ENCODE measurements at regions not wholly inside any gene's neighbourhood (a gene's known extent, or its start where the extent isn't known, plus 50 kb on each side); places are given as distances from the start of the nearest gene placed in this dataset.

GRCh38 chr2:217501887-217502286 is 500.9 kb downstream of the TNS1 start:
- DNase-seq (no peak), ATAC-seq (ENCODE audit: low read depth in 2 of 2) (no peak)
- Mint-ChIP-seq H3K4me3 (no peak overlapping the region), H3K9me3 (peaks cover 0 to 5% (median 0%) of the 10 kb centered on the region in 7 donors), H3K27ac (no peak overlapping the region), H3K27me3 (peaks cover 0 to 12% (median 0%) of the 10 kb centered on the region in 3 donors), H3K4me1 (no peaks in the 10 kb centered on the region), H3K36me3 (peaks cover 0 to 7% of the 10 kb centered on the region in 2 donors)

DNA sequence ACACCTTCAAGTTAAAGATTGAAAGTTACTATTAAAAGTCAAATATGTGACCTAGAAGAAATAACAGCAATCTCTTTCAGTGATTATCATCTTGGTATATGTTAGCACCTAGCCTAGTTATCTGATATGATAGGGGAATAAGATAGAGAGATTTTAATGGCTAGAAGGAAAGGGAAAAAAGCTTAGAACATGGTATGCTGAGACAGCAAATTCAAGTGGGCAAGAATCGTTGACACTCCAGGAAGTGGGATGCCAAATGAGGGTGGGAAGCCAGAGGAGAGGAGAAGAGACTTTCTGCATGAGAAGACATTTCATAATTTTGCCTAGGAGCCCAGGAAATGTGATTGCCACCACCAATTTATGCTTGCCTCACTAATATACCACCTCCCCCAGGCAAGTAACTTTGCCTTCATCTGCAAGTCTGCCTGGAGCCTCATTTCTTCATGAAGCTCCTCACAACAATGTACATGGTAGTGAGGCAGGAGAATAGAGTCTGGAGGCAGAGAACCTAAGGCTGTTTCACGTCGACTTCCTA is 504.9 kb downstream of the TNS1 start:
- H3K4me1 Mint-ChIP-seq = no peaks in the 10 kb centered on the region
- H3K4me3 Mint-ChIP-seq = no peak overlapping the region
- ATAC-seq (ENCODE audit: low read depth in 2 of 2) (no peak), DNase-seq (no peak)
- H3K36me3 Mint-ChIP-seq = peaks cover 0 to 14% of the 10 kb centered on the region in 2 donors
- no peak overlapping the region for H3K27ac Mint-ChIP-seq
- H3K27me3 Mint-ChIP-seq = peaks cover 8 to 19% (median 16%) of the 10 kb centered on the region in 3 donors
- peaks cover 3 to 6% (median 6%) of the 10 kb centered on the region in 7 donors for H3K9me3 Mint-ChIP-seq

DNA sequence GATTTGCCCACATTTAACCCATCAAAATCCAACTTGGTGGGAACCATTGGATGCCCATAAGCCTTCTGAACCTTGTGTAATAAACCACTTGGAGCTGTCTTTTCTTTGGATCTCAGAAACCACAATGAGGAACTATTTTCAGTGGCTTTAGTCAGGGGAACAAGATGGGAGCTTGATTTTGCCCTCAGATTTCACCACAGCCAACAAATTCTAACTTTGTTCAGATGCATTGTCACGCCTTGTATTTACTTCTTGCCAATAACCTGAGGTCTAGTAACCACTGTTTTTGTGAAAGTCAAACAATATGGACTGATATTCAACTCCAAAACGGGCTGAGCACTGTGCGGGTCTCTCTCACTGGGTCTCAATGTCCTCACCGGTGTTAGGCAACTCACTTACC is 508.2 kb downstream of the TNS1 start:
- no peak for ATAC-seq (ENCODE audit: low read depth in 2 of 2)
- Mint-ChIP-seq H3K9me3 (peaks cover 4 to 6% (median 6%) of the 10 kb centered on the region in 7 donors), H3K4me3 (no peak overlapping the region), H3K4me1 (no peaks in the 10 kb centered on the region), H3K27me3 (peaks cover 8 to 21% (median 16%) of the 10 kb centered on the region in 3 donors), H3K27ac (no peak overlapping the region), H3K36me3 (peaks cover 0 to 14% of the 10 kb centered on the region in 2 donors)
- no peak for DNase-seq

DNA sequence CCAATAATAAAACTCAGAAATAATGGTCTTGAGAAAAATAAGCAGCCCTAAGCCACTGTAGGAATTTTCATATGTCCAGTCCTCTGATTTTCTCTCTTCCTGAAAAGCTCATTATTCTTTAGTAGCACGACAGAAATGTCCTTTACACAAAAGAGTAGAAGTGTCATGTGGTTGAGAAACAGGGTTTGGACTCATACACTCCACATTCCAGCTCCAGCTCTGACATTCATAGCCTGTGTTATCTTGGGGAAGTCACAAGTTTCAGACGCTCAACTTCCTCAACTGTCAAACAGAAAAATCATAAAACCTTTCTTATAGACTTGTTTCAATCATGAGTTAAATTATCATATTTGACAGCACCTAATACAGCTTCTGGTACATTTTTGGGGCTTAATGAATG is 511.5 kb downstream of the TNS1 start:
- Mint-ChIP-seq H3K4me1 (no peaks in the 10 kb centered on the region), H3K9me3 (peaks cover 4 to 6% (median 6%) of the 10 kb centered on the region in 7 donors), H3K36me3 (peaks cover 0 to 7% of the 10 kb centered on the region in 2 donors), H3K27ac (no peak overlapping the region), H3K27me3 (peaks cover 8 to 18% (median 8%) of the 10 kb centered on the region in 3 donors), H3K4me3 (no peak overlapping the region)
- no peak for DNase-seq
- ATAC-seq (ENCODE audit: low read depth in 2 of 2) = no peak

GRCh38 chr2:217489145-217489960 is 513.4 kb downstream of the TNS1 start:
- DNase-seq (no peak), ATAC-seq (ENCODE audit: low read depth in 2 of 2) (no peak)
- H3K4me1 Mint-ChIP-seq = no peaks in the 10 kb centered on the region
- no peak overlapping the region for H3K27ac Mint-ChIP-seq
- peaks cover 3 to 6% (median 5%) of the 10 kb centered on the region in 7 donors for H3K9me3 Mint-ChIP-seq
- peaks cover 0 to 7% of the 10 kb centered on the region in 2 donors for H3K36me3 Mint-ChIP-seq
- H3K27me3 Mint-ChIP-seq = peaks cover 7 to 12% (median 8%) of the 10 kb centered on the region in 3 donors
- peak overlapping the region in 1 of 8 donors; percentile 44 for H3K4me3 Mint-ChIP-seq

- H3K4me3 Mint-ChIP-seq = no peak overlapping the region
- DNase-seq (no peak), ATAC-seq (ENCODE audit: low read depth in 2 of 2) (no peak)
- no peaks in the 10 kb centered on the region for H3K4me1 Mint-ChIP-seq
- peaks cover 7 to 9% (median 8%) of the 10 kb centered on the region in 3 donors for H3K27me3 Mint-ChIP-seq
- H3K9me3 Mint-ChIP-seq = peaks cover 0 to 3% (median 0%) of the 10 kb centered on the region in 7 donors
- H3K36me3 Mint-ChIP-seq = no peaks in the 10 kb centered on the region
- no peak overlapping the region for H3K27ac Mint-ChIP-seq
These were observed 518.7 kb downstream of the TNS1 start for GRCh38 chr2:217484046-217484445.

- H3K27me3 Mint-ChIP-seq = peaks cover 7 to 9% (median 8%) of the 10 kb centered on the region in 3 donors
- no peak for ATAC-seq (ENCODE audit: low read depth in 2 of 2)
- no peak overlapping the region for H3K4me3 Mint-ChIP-seq
- H3K36me3 Mint-ChIP-seq = no peaks in the 10 kb centered on the region
- H3K9me3 Mint-ChIP-seq = peaks cover 0 to 3% (median 0%) of the 10 kb centered on the region in 7 donors
- no peak overlapping the region for H3K27ac Mint-ChIP-seq
- no peak for DNase-seq
- no peaks in the 10 kb centered on the region for H3K4me1 Mint-ChIP-seq
These were observed 520.6 kb downstream of the TNS1 start for GRCh38 chr2:217482056-217482710.

GRCh38 chr2:217481577-217481976 is 521.2 kb downstream of the TNS1 start:
- Mint-ChIP-seq H3K27me3 (peaks cover 7 to 9% (median 8%) of the 10 kb centered on the region in 3 donors), H3K4me1 (no peaks in the 10 kb centered on the region), H3K27ac (no peak overlapping the region), H3K4me3 (no peak overlapping the region), H3K36me3 (no peaks in the 10 kb centered on the region), H3K9me3 (peaks cover 0 to 3% (median 0%) of the 10 kb centered on the region in 7 donors)
- DNase-seq (no peak), ATAC-seq (ENCODE audit: low read depth in 2 of 2) (no peak)

DNA sequence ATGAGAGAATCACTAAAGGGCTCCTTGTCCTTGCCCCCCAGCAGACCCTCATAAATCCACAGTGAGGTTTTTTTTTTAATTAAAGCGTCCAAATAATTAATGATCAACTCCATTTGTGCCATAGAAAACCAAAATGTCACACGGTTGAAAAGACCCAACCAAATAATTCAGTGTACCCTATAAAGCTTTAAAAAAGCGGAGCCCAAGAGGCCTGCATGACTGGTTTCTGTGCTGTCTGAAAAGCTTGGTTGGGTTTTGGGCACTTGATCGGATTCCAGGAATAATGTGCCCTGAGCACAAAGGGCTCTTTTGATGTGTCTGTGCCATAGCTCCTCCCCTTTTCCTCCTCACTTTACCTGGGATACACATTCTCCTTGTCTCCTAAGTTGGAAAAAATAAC is 523.2 kb downstream of the TNS1 start:
- Mint-ChIP-seq H3K4me3 (no peak overlapping the region), H3K27ac (peak overlapping the region in 1 of 6 donors; percentile 57)
- no peak for ATAC-seq (ENCODE audit: low read depth in 2 of 2)

GRCh38 chr2:217478831-217479455 is 523.9 kb downstream of the TNS1 start:
- peaks cover 0 to 3% (median 0%) of the 10 kb centered on the region in 7 donors for H3K9me3 Mint-ChIP-seq
- no peaks in the 10 kb centered on the region for H3K36me3 Mint-ChIP-seq
- no peaks in the 10 kb centered on the region for H3K4me1 Mint-ChIP-seq
- DNase-seq (no peak), ATAC-seq (ENCODE audit: low read depth in 2 of 2) (no peak)
- peaks cover 4 to 9% (median 7%) of the 10 kb centered on the region in 3 donors for H3K27me3 Mint-ChIP-seq
- peak overlapping the region in 1 of 6 donors; percentile 57 for H3K27ac Mint-ChIP-seq
- H3K4me3 Mint-ChIP-seq = no peak overlapping the region

More for the DNA sequence above, 523.2 kb downstream of the TNS1 start:
- no peak for DNase-seq
- no peaks in the 10 kb centered on the region for H3K4me1 Mint-ChIP-seq
- H3K9me3 Mint-ChIP-seq = peaks cover 0 to 3% (median 0%) of the 10 kb centered on the region in 7 donors
- no peaks in the 10 kb centered on the region for H3K36me3 Mint-ChIP-seq
- H3K27me3 Mint-ChIP-seq = peaks cover 4 to 9% (median 7%) of the 10 kb centered on the region in 3 donors

GRCh38 chr2:217477583-217477982 is 525.2 kb downstream of the TNS1 start:
- no peak for ATAC-seq (ENCODE audit: low read depth in 2 of 2)
- H3K9me3 Mint-ChIP-seq = peaks cover 0 to 3% (median 0%) of the 10 kb centered on the region in 7 donors
- peaks cover 0 to 4% (median 0%) of the 10 kb centered on the region in 3 donors for H3K27me3 Mint-ChIP-seq
- no peak for DNase-seq
- no peak overlapping the region for H3K4me3 Mint-ChIP-seq
- no peaks in the 10 kb centered on the region for H3K4me1 Mint-ChIP-seq
- H3K27ac Mint-ChIP-seq = no peak overlapping the region
- H3K36me3 Mint-ChIP-seq = peaks cover 0 to 7% of the 10 kb centered on the region in 2 donors

DNA sequence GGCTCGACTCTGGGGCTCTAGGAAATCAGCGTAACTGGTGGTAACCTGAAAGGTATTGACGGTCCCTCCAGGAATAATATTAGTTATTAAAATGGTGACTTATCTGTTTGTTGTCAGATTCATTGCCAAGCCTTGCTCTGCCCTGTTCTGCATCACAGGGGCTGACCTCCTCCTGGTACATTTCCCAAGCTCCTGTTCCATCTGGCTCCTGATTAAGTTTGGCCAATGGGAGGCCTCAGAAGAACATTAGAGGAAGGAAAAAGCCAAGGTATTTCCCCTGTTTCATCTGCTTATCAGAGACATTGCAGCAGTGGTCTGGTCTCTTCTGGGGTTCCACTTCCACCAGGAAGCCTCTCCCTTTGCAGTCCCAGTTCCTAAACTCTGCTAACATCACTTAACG is 527.0 kb downstream of the TNS1 start:
- no peaks in the 10 kb centered on the region for H3K4me1 Mint-ChIP-seq
- no peak overlapping the region for H3K27ac Mint-ChIP-seq
- H3K36me3 Mint-ChIP-seq = peaks cover 3 to 7% of the 10 kb centered on the region in 2 donors
- peaks cover 0 to 5% (median 0%) of the 10 kb centered on the region in 3 donors for H3K27me3 Mint-ChIP-seq
- H3K4me3 Mint-ChIP-seq = no peak overlapping the region
- H3K9me3 Mint-ChIP-seq = peaks cover 0 to 3% (median 0%) of the 10 kb centered on the region in 7 donors
- DNase-seq (no peak), ATAC-seq (ENCODE audit: low read depth in 2 of 2) (no peak)

- H3K36me3 Mint-ChIP-seq = peaks cover 3 to 7% of the 10 kb centered on the region in 2 donors
- no peaks in the 10 kb centered on the region for H3K4me1 Mint-ChIP-seq
- no peak overlapping the region for H3K4me3 Mint-ChIP-seq
- H3K27ac Mint-ChIP-seq = no peak overlapping the region
- no peak for DNase-seq
- H3K27me3 Mint-ChIP-seq = peaks cover 0 to 5% (median 0%) of the 10 kb centered on the region in 3 donors
- ATAC-seq (ENCODE audit: low read depth in 2 of 2) = no peak
- H3K9me3 Mint-ChIP-seq = peaks cover 0 to 3% (median 0%) of the 10 kb centered on the region in 7 donors
These were observed 527.7 kb downstream of the TNS1 start for GRCh38 chr2:217475101-217475500.
